ENCODE measurements at regions not wholly inside any gene's neighbourhood (a gene's known extent, or its start where the extent isn't known, plus 50 kb on each side); places are given as distances from the start of the nearest gene placed in this dataset.

- DNase-seq (ENCODE audit: low read depth in 2 of 2), result no peak
Observed at GRCh38 chr18:44135741-44136140, 544.9 kb upstream of the SETBP1 start.

- DNase-seq (ENCODE audit: low read depth in 2 of 2), result no peak
Observed at GRCh38 chr18:44136326-44136725, 544.4 kb upstream of the SETBP1 start.

- DNase-seq (ENCODE audit: low read depth in 2 of 2), result no peak
Observed at GRCh38 chr18:44143072-44143471, 537.6 kb upstream of the SETBP1 start.

GRCh38 chr18:44149706-44150105 is 531.0 kb upstream of the SETBP1 start:
- no peak for DNase-seq (ENCODE audit: low read depth in 2 of 2)

- DNase-seq (ENCODE audit: low read depth in 2 of 2), result no peak
Observed at GRCh38 chr18:44153981-44154380, 526.7 kb upstream of the SETBP1 start.

GRCh38 chr18:44156126-44156525 is 524.6 kb upstream of the SETBP1 start:
- DNase-seq (ENCODE audit: low read depth in 2 of 2), result no peak

- DNase-seq (ENCODE audit: low read depth in 2 of 2), result no peak
Observed at GRCh38 chr18:44156776-44157335, 523.8 kb upstream of the SETBP1 start.

- no peak for DNase-seq (ENCODE audit: low read depth in 2 of 2)
Observed at GRCh38 chr18:44170208-44170880, 510.3 kb upstream of the SETBP1 start.

GRCh38 chr18:44171301-44171700 is 509.4 kb upstream of the SETBP1 start:
- no peak for DNase-seq (ENCODE audit: low read depth in 2 of 2)

GRCh38 chr18:44175891-44176290 is 504.8 kb upstream of the SETBP1 start:
- no peak for DNase-seq (ENCODE audit: low read depth in 2 of 2)

- DNase-seq (ENCODE audit: low read depth in 2 of 2), result no peak
Observed at GRCh38 chr18:44178476-44178875, 502.2 kb upstream of the SETBP1 start.

GRCh38 chr18:44179693-44180092 is 501.0 kb upstream of the SETBP1 start:
- DNase-seq (ENCODE audit: low read depth in 2 of 2), result no peak

GRCh38 chr18:44180683-44181082 is 500.0 kb upstream of the SETBP1 start:
- no peak for DNase-seq (ENCODE audit: low read depth in 2 of 2)

- no peak for DNase-seq (ENCODE audit: low read depth in 2 of 2)
Observed at GRCh38 chr18:44181951-44182747, 498.5 kb upstream of the SETBP1 start.

GRCh38 chr18:44186001-44186400 is 494.7 kb upstream of the SETBP1 start:
- no peak for DNase-seq (ENCODE audit: low read depth in 2 of 2)

- no peak for DNase-seq (ENCODE audit: low read depth in 2 of 2)
Observed at GRCh38 chr18:44187090-44187489, 493.6 kb upstream of the SETBP1 start.

GRCh38 chr18:44195394-44196140 is 485.1 kb upstream of the SETBP1 start:
- DNase-seq (ENCODE audit: low read depth in 2 of 2), result no peak

- DNase-seq (ENCODE audit: low read depth in 2 of 2), result no peak
Observed at GRCh38 chr18:44197832-44198611, 482.7 kb upstream of the SETBP1 start.

GRCh38 chr18:44198612-44199284 is 481.9 kb upstream of the SETBP1 start:
- no peak for DNase-seq (ENCODE audit: low read depth in 2 of 2)

- no peak for DNase-seq (ENCODE audit: low read depth in 2 of 2)
Observed at GRCh38 chr18:44213293-44213692, 467.4 kb upstream of the SETBP1 start.

GRCh38 chr18:44214396-44214795 is 466.3 kb upstream of the SETBP1 start:
- DNase-seq (ENCODE audit: low read depth in 2 of 2), result no peak

Measured in stimulated activated CD8-positive, alpha-beta memory T cell treated with anti-CD3 and anti-CD28 coated beads, Interleukin-15, amount 100 ng/mL, for 48 hours (primary cell).